ENCODE measurements at regions not wholly inside any gene's neighbourhood (a gene's known extent, or its start where the extent isn't known, plus 50 kb on each side); places are given as distances from the start of the nearest gene placed in this dataset.

GRCh38 chr6:3654898-3655297 is 96.6 kb downstream of the PXDC1 start:
- Histone ChIP-seq H3K27me3 (ENCODE audit: control insufficient read depth in 1 of 2, insufficient read depth in 2 of 2, low read length in 2 of 2) (no peaks in the 10 kb centered on the region), H3K4me1 (ENCODE audit: insufficient read depth, low read length) (no peaks in the 10 kb centered on the region), H3K9me3 (ENCODE audit: low read length) (no peaks in the 10 kb centered on the region), H3K27ac (ENCODE audit: low read depth, low read length) (no peak overlapping the region), H3K36me3 (ENCODE audit: insufficient read depth, low read length) (no peaks in the 10 kb centered on the region), H3K9ac (ENCODE audit: low read length) (no peak overlapping the region), H3K4me3 (ENCODE audit: low read depth in 1 of 2, low read length in 2 of 2) (no peak overlapping the region)

GRCh38 chr6:3654436-3654835 is 97.1 kb downstream of the PXDC1 start:
- H3K36me3 ChIP-seq (ENCODE audit: insufficient read depth, low read length) = no peaks in the 10 kb centered on the region
- H3K27me3 ChIP-seq (ENCODE audit: control insufficient read depth in 1 of 2, insufficient read depth in 2 of 2, low read length in 2 of 2) = no peaks in the 10 kb centered on the region
- no peak overlapping the region for H3K27ac ChIP-seq (ENCODE audit: low read depth, low read length)
- H3K9me3 ChIP-seq (ENCODE audit: low read length) = no peaks in the 10 kb centered on the region
- H3K9ac ChIP-seq (ENCODE audit: low read length) = no peak overlapping the region
- no peak overlapping the region for H3K4me3 ChIP-seq (ENCODE audit: low read depth in 1 of 2, low read length in 2 of 2)
- H3K4me1 ChIP-seq (ENCODE audit: insufficient read depth, low read length) = no peaks in the 10 kb centered on the region

GRCh38 chr6:3653528-3654070 is 97.9 kb downstream of the PXDC1 start:
- no peak overlapping the region for H3K9ac ChIP-seq (ENCODE audit: low read length)
- no peak overlapping the region for H3K27ac ChIP-seq (ENCODE audit: low read depth, low read length)

GRCh38 chr6:3651698-3652229 is 99.7 kb downstream of the PXDC1 start:
- Histone ChIP-seq H3K27ac (ENCODE audit: low read depth, low read length) (no peak overlapping the region), H3K9me3 (ENCODE audit: low read length) (no peaks in the 10 kb centered on the region), H3K4me1 (ENCODE audit: insufficient read depth, low read length) (no peaks in the 10 kb centered on the region), H3K27me3 (ENCODE audit: control insufficient read depth in 1 of 2, insufficient read depth in 2 of 2, low read length in 2 of 2) (no peaks in the 10 kb centered on the region), H3K9ac (ENCODE audit: low read length) (no peak overlapping the region), H3K4me3 (ENCODE audit: low read depth in 1 of 2, low read length in 2 of 2) (no peak overlapping the region), H3K36me3 (ENCODE audit: insufficient read depth, low read length) (no peaks in the 10 kb centered on the region)

More at GRCh38 chr6:3653528-3654070, 97.9 kb downstream of the PXDC1 start:
- Histone ChIP-seq H3K4me1 (ENCODE audit: insufficient read depth, low read length) (no peaks in the 10 kb centered on the region), H3K9me3 (ENCODE audit: low read length) (no peaks in the 10 kb centered on the region), H3K4me3 (ENCODE audit: low read depth in 1 of 2, low read length in 2 of 2) (no peak overlapping the region), H3K27me3 (ENCODE audit: control insufficient read depth in 1 of 2, insufficient read depth in 2 of 2, low read length in 2 of 2) (no peaks in the 10 kb centered on the region), H3K36me3 (ENCODE audit: insufficient read depth, low read length) (no peaks in the 10 kb centered on the region)

GRCh38 chr6:3650959-3651697 is 100.4 kb downstream of the PXDC1 start:
- Histone ChIP-seq H3K27me3 (ENCODE audit: control insufficient read depth in 1 of 2, insufficient read depth in 2 of 2, low read length in 2 of 2) (no peaks in the 10 kb centered on the region), H3K36me3 (ENCODE audit: insufficient read depth, low read length) (no peaks in the 10 kb centered on the region), H3K9ac (ENCODE audit: low read length) (no peak overlapping the region), H3K9me3 (ENCODE audit: low read length) (no peaks in the 10 kb centered on the region), H3K27ac (ENCODE audit: low read depth, low read length) (no peak overlapping the region), H3K4me1 (ENCODE audit: insufficient read depth, low read length) (no peaks in the 10 kb centered on the region), H3K4me3 (ENCODE audit: low read depth in 1 of 2, low read length in 2 of 2) (no peak overlapping the region)

- Histone ChIP-seq H3K9ac (ENCODE audit: low read length) (no peak overlapping the region), H3K36me3 (ENCODE audit: insufficient read depth, low read length) (no peaks in the 10 kb centered on the region), H3K9me3 (ENCODE audit: low read length) (no peaks in the 10 kb centered on the region), H3K4me3 (ENCODE audit: low read depth in 1 of 2, low read length in 2 of 2) (no peak overlapping the region), H3K27me3 (ENCODE audit: control insufficient read depth in 1 of 2, insufficient read depth in 2 of 2, low read length in 2 of 2) (no peaks in the 10 kb centered on the region), H3K27ac (ENCODE audit: low read depth, low read length) (no peak overlapping the region), H3K4me1 (ENCODE audit: insufficient read depth, low read length) (no peaks in the 10 kb centered on the region)
Measured at GRCh38 chr6:3650076-3650958, 101.2 kb downstream of the PXDC1 start.

- Histone ChIP-seq H3K36me3 (ENCODE audit: insufficient read depth, low read length) (no peaks in the 10 kb centered on the region), H3K9ac (ENCODE audit: low read length) (no peak overlapping the region), H3K4me3 (ENCODE audit: low read depth in 1 of 2, low read length in 2 of 2) (no peak overlapping the region)
Measured at GRCh38 chr6:3648724-3649123, 102.8 kb downstream of the PXDC1 start.

GRCh38 chr6:3646616-3647362 is 104.7 kb downstream of the PXDC1 start:
- H3K4me3 ChIP-seq (ENCODE audit: low read depth in 1 of 2, low read length in 2 of 2) = no peak overlapping the region
- H3K36me3 ChIP-seq (ENCODE audit: insufficient read depth, low read length) = no peaks in the 10 kb centered on the region
- H3K9me3 ChIP-seq (ENCODE audit: low read length) = no peaks in the 10 kb centered on the region
- H3K27ac ChIP-seq (ENCODE audit: low read depth, low read length) = no peak overlapping the region
- H3K27me3 ChIP-seq (ENCODE audit: control insufficient read depth in 1 of 2, insufficient read depth in 2 of 2, low read length in 2 of 2) = no peaks in the 10 kb centered on the region
- no peak overlapping the region for H3K9ac ChIP-seq (ENCODE audit: low read length)
- H3K4me1 ChIP-seq (ENCODE audit: insufficient read depth, low read length) = no peaks in the 10 kb centered on the region

More at GRCh38 chr6:3648724-3649123, 102.8 kb downstream of the PXDC1 start:
- no peaks in the 10 kb centered on the region for H3K9me3 ChIP-seq (ENCODE audit: low read length)
- no peaks in the 10 kb centered on the region for H3K27me3 ChIP-seq (ENCODE audit: control insufficient read depth in 1 of 2, insufficient read depth in 2 of 2, low read length in 2 of 2)
- no peaks in the 10 kb centered on the region for H3K4me1 ChIP-seq (ENCODE audit: insufficient read depth, low read length)
- H3K27ac ChIP-seq (ENCODE audit: low read depth, low read length) = no peak overlapping the region

GRCh38 chr6:3644739-3645012 is 106.8 kb downstream of the PXDC1 start:
- Histone ChIP-seq H3K36me3 (ENCODE audit: insufficient read depth, low read length) (no peaks in the 10 kb centered on the region), H3K27me3 (ENCODE audit: control insufficient read depth in 1 of 2, insufficient read depth in 2 of 2, low read length in 2 of 2) (no peaks in the 10 kb centered on the region), H3K9ac (ENCODE audit: low read length) (no peak overlapping the region), H3K9me3 (ENCODE audit: low read length) (no peaks in the 10 kb centered on the region), H3K27ac (ENCODE audit: low read depth, low read length) (no peak overlapping the region), H3K4me1 (ENCODE audit: insufficient read depth, low read length) (no peaks in the 10 kb centered on the region), H3K4me3 (ENCODE audit: low read depth in 1 of 2, low read length in 2 of 2) (no peak overlapping the region)

- no peak overlapping the region for H3K4me3 ChIP-seq (ENCODE audit: low read depth in 1 of 2, low read length in 2 of 2)
- no peaks in the 10 kb centered on the region for H3K4me1 ChIP-seq (ENCODE audit: insufficient read depth, low read length)
- H3K36me3 ChIP-seq (ENCODE audit: insufficient read depth, low read length) = no peaks in the 10 kb centered on the region
- H3K27ac ChIP-seq (ENCODE audit: low read depth, low read length) = no peak overlapping the region
- no peak overlapping the region for H3K9ac ChIP-seq (ENCODE audit: low read length)
- no peaks in the 10 kb centered on the region for H3K9me3 ChIP-seq (ENCODE audit: low read length)
- no peaks in the 10 kb centered on the region for H3K27me3 ChIP-seq (ENCODE audit: control insufficient read depth in 1 of 2, insufficient read depth in 2 of 2, low read length in 2 of 2)
Measured at GRCh38 chr6:3643921-3644738, 107.4 kb downstream of the PXDC1 start.

Data from muscle layer of colon (tissue), 2 donors.